HG03558 (cell line): ENCODE measurements at regions not wholly inside any gene's neighbourhood (a gene's known extent, or its start where the extent isn't known, plus 50 kb on each side); places are given as distances from the start of the nearest gene placed in this dataset.

Experiments
- ATAC-seq: cut with Tn5 transposase; IDR thresholded peaks from one replicate; pipeline ENCODE4 v1.9.1; 2021; ENCODE audit warnings: moderate number of reproducible peaks; ENCODE audit not compliant: unreplicated experiment; ENCODE audit errors: extremely low read depth

- ATAC-seq: no peak
Observed at GRCh38 chr10:78630944-78631838, 437.6 kb upstream of the ZMIZ1 start.

- no peak for ATAC-seq
Observed at GRCh38 chr10:78634389-78634815, 434.4 kb upstream of the ZMIZ1 start.

DNA sequence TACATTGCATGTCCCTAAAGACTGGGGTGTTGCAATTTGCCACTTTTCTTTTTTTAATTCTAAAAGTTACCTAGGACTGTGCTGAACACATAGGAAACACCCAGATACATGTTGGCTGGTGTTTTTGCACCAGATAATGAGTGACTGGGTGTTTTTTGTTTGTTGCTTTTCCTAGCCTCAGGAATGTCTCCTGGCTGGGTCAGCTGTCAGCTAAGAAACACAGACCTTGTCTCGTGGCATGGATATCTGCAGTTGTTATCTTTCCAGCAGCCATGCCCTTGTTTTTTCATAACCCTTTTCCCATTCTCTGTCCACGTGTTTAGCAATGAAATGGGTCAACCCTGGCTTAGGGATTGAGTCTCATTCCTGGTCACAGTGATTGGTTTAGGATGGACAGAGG is 433.9 kb upstream of the ZMIZ1 start:
- no peak for ATAC-seq

GRCh38 chr10:78639629-78640028 is 429.1 kb upstream of the ZMIZ1 start:
- ATAC-seq: no peak

GRCh38 chr10:78640796-78641636 is 427.8 kb upstream of the ZMIZ1 start:
- ATAC-seq: no peak

DNA sequence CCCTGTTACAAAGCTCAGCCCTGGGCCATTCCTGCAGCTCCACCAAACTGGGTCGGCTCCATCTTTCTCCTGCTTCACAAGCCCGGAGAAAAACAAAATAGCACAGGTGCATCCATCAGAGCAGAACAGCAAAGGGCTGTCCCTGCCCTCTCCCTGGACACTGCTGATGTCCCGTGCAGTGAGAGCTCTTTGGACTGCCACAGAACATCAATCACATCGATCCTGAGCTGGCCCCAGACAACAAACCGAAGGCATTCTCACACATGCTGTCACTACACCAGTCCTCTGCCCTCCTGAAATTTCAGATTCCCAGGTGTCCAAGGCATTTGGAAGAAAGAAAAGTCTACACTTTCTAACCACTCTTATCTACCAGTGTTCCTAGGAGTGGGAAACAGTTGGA is 427.1 kb upstream of the ZMIZ1 start:
- no peak for ATAC-seq

DNA sequence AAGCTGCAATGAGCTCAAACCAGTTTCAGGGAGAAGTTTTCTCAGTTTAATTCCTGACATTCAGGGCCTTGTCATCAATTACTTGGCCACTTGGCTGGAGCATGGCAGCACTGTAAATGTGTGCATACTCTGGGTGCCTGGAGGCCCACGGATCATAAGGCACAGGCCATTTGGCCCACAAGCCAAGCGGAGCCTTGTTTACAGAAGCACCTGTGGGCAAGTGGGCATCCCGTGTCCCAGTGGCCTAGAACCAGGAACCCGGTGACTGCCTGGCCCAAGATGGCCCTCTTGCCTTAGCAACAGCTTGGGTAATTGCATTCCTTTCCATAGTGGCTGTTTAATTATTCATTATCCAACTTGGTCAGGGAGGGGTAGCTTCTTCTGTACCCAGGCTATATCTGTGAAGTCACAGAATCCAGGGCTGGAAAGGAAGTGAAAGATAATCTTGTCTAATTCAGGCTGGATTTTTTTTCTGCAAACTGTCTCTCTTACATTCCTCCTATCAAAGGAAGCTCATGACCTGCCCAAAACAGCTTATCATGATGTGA is 426.4 kb upstream of the ZMIZ1 start:
- no peak for ATAC-seq

DNA sequence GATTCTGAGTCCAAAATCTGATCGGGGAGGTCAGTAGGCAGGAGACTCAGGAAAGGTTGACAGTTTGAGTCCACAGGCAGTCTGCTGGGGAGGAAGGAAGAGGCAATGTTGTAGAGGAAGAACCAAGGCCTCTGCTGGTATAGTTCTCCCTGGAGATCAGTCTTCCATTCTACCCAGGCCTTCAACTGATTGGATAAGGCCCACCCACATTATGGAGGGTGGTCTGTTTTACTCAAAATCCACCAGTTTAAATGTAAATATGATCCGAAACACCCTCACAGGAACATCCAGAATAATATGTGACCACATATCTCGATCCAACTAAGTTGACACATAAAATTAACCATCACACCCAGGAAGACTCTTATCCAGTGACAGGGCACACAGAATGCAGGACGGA is 425.3 kb upstream of the ZMIZ1 start:
- ATAC-seq: no peak

DNA sequence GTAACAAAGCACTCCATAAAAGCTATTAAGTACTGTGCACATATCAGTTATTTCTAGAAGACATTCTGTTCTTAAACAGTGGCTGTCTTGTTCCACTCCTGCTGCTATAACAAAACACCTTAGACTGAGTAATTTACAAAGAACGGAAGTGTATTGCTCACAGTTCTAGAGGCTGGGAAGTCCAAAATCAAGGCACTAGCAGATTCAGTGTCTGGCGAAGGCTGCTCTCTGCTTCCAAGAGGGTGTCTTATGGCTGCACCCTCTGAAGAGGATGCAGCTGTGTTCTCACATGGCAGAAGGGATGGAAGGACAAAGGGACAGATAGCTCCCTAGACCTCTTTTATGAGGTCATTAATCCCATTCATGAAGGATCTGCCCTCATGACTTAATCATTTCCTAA is 424.2 kb upstream of the ZMIZ1 start:
- no peak for ATAC-seq

GRCh38 chr10:78645169-78645686 is 423.5 kb upstream of the ZMIZ1 start:
- ATAC-seq: no peak

DNA sequence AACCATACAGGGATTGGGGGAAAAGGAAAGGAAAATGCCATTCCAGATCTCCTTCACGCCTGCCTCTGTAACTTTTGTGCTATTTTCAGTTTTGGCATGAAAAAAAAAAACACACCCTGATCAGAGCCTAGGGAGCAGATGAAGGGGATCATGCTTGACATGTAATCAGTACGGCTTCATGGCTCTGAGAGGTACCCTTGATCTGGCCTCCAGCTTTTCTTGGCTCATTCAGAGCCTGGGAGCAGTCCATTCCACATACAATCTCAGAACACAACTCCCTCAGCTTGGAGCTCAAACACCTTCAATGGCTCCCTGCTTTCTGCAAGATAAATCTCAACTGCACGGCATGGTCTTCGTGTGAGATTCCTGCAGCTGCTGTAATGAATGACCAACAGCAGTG is 422.8 kb upstream of the ZMIZ1 start:
- ATAC-seq: no peak

- ATAC-seq: no peak
Observed at GRCh38 chr10:78648256-78648860, 420.4 kb upstream of the ZMIZ1 start.

DNA sequence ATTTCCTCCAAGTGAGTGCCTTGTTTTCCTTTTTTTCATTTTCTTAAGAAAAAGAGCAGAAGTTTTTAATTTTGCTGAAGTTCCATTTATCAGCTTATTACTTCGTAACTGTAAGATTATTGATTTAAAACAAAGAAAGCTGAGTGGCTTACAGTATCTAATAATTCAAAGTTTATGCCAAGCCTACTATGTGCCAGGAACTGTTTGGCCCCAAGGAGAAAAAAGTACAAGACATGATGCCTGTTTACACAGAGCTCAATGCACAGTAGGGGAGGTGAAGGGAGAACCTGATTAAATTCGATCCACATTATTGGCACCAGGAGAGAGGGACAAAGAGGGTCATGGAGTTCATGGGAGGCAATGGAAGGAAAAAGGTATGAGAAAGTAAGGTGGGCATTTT is 419.3 kb upstream of the ZMIZ1 start:
- ATAC-seq: no peak

- no peak for ATAC-seq
Observed at GRCh38 chr10:78650122-78650521, 418.6 kb upstream of the ZMIZ1 start.

- ATAC-seq: no peak
Observed at GRCh38 chr10:78651287-78651686, 417.5 kb upstream of the ZMIZ1 start.

GRCh38 chr10:78653555-78653954 is 415.2 kb upstream of the ZMIZ1 start:
- ATAC-seq: no peak

- ATAC-seq: no peak
Observed at GRCh38 chr10:78654047-78654590, 414.6 kb upstream of the ZMIZ1 start.

DNA sequence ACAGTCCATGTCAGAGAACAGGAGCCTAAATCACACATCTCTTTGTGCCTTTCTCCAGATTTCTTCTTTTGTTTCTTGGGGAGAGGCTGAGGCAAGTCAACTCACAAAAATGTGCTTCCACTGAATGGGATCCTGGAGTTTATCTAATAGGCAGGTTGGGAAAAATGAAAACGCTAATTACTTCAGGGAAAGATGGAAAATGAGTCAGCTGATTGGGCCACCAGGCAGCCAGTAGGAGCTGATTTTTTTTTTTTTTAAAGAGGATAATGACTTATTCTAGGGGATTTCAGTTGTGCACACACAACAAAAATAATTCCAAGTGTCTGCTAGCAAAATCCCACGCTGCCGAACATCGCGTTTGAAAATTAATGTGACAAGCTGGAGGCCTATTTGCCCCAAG is 412.8 kb upstream of the ZMIZ1 start:
- ATAC-seq: no peak

DNA sequence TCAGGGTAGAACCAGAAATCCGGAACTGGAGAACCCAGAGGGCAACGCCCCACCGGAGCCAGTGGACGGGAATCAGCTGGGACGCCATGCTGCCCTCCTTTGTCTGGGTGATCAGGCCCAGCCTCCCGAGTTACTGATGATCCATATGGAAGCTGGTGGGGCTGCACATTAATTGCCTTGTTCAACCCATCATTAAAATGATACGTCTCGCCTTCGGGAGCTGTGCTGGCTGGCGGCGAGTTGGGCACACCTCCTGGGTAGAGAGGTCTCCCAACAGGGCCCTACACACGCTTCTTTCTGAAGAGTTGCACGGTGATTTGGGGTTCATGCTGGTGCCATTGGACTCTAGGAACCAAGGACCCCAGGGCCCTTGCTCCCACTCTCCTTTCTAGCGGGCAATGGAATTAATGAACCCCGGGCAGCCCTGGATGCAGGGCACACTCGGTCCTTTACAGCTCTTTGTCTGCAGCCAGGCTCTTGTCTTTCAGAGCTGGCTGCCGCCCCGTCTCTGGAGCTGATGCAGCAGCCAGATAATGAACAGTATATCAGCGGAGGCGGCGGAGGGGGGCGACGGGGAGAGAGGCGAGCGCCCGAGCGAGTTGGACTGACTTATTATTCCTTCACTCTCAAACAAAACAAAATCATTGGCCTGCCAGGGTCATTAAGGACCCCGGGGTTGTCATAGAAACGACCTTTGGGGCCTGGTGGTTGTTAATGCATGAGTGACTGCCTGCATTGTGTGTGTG is 412.2 kb upstream of the ZMIZ1 start:
- no peak for ATAC-seq
